ENCODE measurements at regions not wholly inside any gene's neighbourhood (a gene's known extent, or its start where the extent isn't known, plus 50 kb on each side); places are given as distances from the start of the nearest gene placed in this dataset.

DNA sequence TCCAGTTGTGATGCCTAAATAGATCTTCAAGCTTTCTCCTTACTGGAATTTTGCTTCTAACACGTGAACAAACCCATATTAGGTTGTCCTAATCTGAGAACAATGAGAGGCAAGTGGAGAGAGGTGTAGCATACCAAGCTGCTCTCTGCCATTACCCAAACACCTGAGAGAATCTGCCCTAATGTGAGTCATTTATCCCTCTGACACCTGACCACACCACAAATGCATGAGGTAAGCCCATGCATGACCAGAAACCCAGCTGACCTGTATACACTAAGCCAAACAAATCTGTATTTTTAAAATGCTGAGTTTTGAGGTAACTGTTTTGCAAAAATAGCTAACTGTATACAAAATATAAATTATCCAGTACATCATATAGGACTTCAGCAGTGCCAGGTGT lies 1458.1 kb upstream of the B3GALT2 start:
- Histone ChIP-seq H3K36me3 (ENCODE audit: control insufficient read depth in 2 of 2, extremely low read depth in 1 of 2, insufficient read depth in 2 of 2, low read length in 2 of 2) (no peaks in the 10 kb centered on the region), H3K9me1 (replicated peaks; ENCODE audit: control insufficient read depth, extremely low read depth, insufficient read depth, low read length) (no peaks in the 10 kb centered on the region), H3K4me3 (replicated peaks in 1 of 3; ENCODE audit: insufficient read depth in 1 of 3, low read depth in 1 of 3, low read length in 3 of 3) (no peak overlapping the region), H3K9ac (replicated peaks; ENCODE audit: extremely low read depth, insufficient read depth, low read length) (no peak overlapping the region), H2AFZ (ENCODE audit: low read depth, low read length) (no peak overlapping the region), H3K27ac (ENCODE audit: insufficient read depth, low read depth, low read length) (no peak overlapping the region), H3K4me2 (ENCODE audit: insufficient read depth, low read length) (no peak overlapping the region), H3K9me3 (replicated peaks; ENCODE audit: control insufficient read depth, insufficient read depth, low read length) (peaks cover 2% of the 10 kb centered on the region), H3K4me1 (ENCODE audit: control insufficient read depth, extremely low read depth, insufficient read depth, low read length) (no peaks in the 10 kb centered on the region), H4K20me1 (replicated peaks; ENCODE audit: control insufficient read depth, extremely low read depth, insufficient read depth, low read length) (no peaks in the 10 kb centered on the region), H3K27me3 (ENCODE audit: control insufficient read depth in 2 of 2, insufficient read depth in 2 of 2, low read length in 2 of 2) (no peaks in the 10 kb centered on the region), H3K79me2 (ENCODE audit: control insufficient read depth, insufficient read depth, low read length) (no peaks in the 10 kb centered on the region)
- intact Hi-C loops (cut with micrococcal nuclease) = no loop called here
- DNase-seq (ENCODE audit: low read depth, low spot score) (no peak), FAIRE-seq (no peak)
- TF ChIP-seq EZH2 (IDR thresholded peaks at IDR 0.05; ENCODE audit: borderline replicate concordance, low read depth, low read length, severe bottlenecking) (no peak), MYC (IDR thresholded peaks at IDR 0.05; ENCODE audit: low read depth, low read length) (no peak), POLR2A (IDR thresholded peaks at IDR 0.05; ENCODE audit: low read depth, low read length) (no peak), GATA2 (IDR thresholded peaks at IDR 0.05; ENCODE audit: insufficient read depth, insufficient read length, low read depth, low read length) (no peak)
- TF ChIP-seq, protein P1, sequence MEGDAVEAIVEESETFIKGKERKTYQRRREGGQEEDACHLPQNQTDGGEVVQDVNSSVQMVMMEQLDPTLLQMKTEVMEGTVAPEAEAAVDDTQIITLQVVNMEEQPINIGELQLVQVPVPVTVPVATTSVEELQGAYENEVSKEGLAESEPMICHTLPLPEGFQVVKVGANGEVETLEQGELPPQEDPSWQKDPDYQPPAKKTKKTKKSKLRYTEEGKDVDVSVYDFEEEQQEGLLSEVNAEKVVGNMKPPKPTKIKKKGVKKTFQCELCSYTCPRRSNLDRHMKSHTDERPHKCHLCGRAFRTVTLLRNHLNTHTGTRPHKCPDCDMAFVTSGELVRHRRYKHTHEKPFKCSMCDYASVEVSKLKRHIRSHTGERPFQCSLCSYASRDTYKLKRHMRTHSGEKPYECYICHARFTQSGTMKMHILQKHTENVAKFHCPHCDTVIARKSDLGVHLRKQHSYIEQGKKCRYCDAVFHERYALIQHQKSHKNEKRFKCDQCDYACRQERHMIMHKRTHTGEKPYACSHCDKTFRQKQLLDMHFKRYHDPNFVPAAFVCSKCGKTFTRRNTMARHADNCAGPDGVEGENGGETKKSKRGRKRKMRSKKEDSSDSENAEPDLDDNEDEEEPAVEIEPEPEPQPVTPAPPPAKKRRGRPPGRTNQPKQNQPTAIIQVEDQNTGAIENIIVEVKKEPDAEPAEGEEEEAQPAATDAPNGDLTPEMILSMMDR (IDR thresholded peaks at IDR 0.05; ENCODE audit: extremely low read depth in 1 of 2, insufficient read depth in 1 of 2, low read depth in 1 of 2, low read length in 2 of 2) = no peak
- BruUV-seq (replicated peaks) = no TSS peak
- POLR2A ChIA-PET = no interaction called here
- CTCF ChIA-PET = no interaction called here
- dilution Hi-C loops (cut with MboI; ENCODE audit: extremely low pct_ligation_motif_present, low sequenced_read_pairs) = no loop called here

- no peaks in the 10 kb centered on the region for H3K27me3 ChIP-seq (ENCODE audit: control insufficient read depth in 2 of 2, insufficient read depth in 2 of 2, low read length in 2 of 2)
- H2AFZ ChIP-seq (ENCODE audit: low read depth, low read length) = no peak overlapping the region
- H4K20me1 ChIP-seq (replicated peaks; ENCODE audit: control insufficient read depth, extremely low read depth, insufficient read depth, low read length) = no peaks in the 10 kb centered on the region
- POLR2A ChIA-PET = no interaction called here
- no peak for TF ChIP-seq JUN (IDR thresholded peaks at IDR 0.05; ENCODE audit: borderline replicate concordance, insufficient read depth, insufficient read length, low read depth)
- no peak for TF ChIP-seq GATA2 (IDR thresholded peaks at IDR 0.05; ENCODE audit: insufficient read depth, insufficient read length, low read depth, low read length)
- no peak for TF ChIP-seq EZH2 (IDR thresholded peaks at IDR 0.05; ENCODE audit: borderline replicate concordance, low read depth, low read length, severe bottlenecking)
- TF ChIP-seq POLR2A (IDR thresholded peaks at IDR 0.05; ENCODE audit: low read depth, low read length) = no peak
- TF ChIP-seq MYC (IDR thresholded peaks at IDR 0.05; ENCODE audit: low read depth, low read length) = no peak
- TF ChIP-seq FOS (IDR thresholded peaks at IDR 0.05; ENCODE audit: borderline replicate concordance, insufficient read depth, low read length) = no peak
- TF ChIP-seq, protein P2, sequence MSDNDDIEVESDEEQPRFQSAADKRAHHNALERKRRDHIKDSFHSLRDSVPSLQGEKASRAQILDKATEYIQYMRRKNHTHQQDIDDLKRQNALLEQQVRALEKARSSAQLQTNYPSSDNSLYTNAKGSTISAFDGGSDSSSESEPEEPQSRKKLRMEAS (IDR thresholded peaks at IDR 0.05; ENCODE audit: insufficient read depth, insufficient read length) = no peak
- TF ChIP-seq, protein P1 (IDR thresholded peaks at IDR 0.05; ENCODE audit: extremely low read depth in 1 of 2, insufficient read depth in 1 of 2, low read depth in 1 of 2, low read length in 2 of 2) = no peak
- no peak for TF ChIP-seq POLR2AphosphoS5 (IDR thresholded peaks at IDR 0.05; ENCODE audit: insufficient read depth, low read depth, low read length)
- FAIRE-seq = no peak
- BruUV-seq (replicated peaks) = no TSS peak
- dilution Hi-C loops (cut with MboI; ENCODE audit: extremely low pct_ligation_motif_present, low sequenced_read_pairs) = no loop called here
- no peaks in the 10 kb centered on the region for H3K4me1 ChIP-seq (ENCODE audit: control insufficient read depth, extremely low read depth, insufficient read depth, low read length)
- no peak for DNase-seq (ENCODE audit: low read depth, low spot score)
- no peak overlapping the region for H3K4me3 ChIP-seq (replicated peaks in 1 of 3; ENCODE audit: insufficient read depth in 1 of 3, low read depth in 1 of 3, low read length in 3 of 3)
- H3K4me2 ChIP-seq (ENCODE audit: insufficient read depth, low read length) = no peak overlapping the region
- CTCF ChIA-PET = no interaction called here
- no peaks in the 10 kb centered on the region for H3K36me3 ChIP-seq (ENCODE audit: control insufficient read depth in 2 of 2, extremely low read depth in 1 of 2, insufficient read depth in 2 of 2, low read length in 2 of 2)
- no peak overlapping the region for H3K9ac ChIP-seq (replicated peaks; ENCODE audit: extremely low read depth, insufficient read depth, low read length)
- no peaks in the 10 kb centered on the region for H3K9me1 ChIP-seq (replicated peaks; ENCODE audit: control insufficient read depth, extremely low read depth, insufficient read depth, low read length)
- intact Hi-C loops (cut with micrococcal nuclease) = no loop called here
- H3K27ac ChIP-seq (ENCODE audit: insufficient read depth, low read depth, low read length) = no peak overlapping the region
- H3K79me2 ChIP-seq (ENCODE audit: control insufficient read depth, insufficient read depth, low read length) = no peaks in the 10 kb centered on the region
- H3K9me3 ChIP-seq (replicated peaks; ENCODE audit: control insufficient read depth, insufficient read depth, low read length) = peaks cover 2% of the 10 kb centered on the region
Measured at GRCh38 chr1:194640322-194640721, 1453.9 kb upstream of the B3GALT2 start.
